GM12878 (cell line): ENCODE measurements at regions not wholly inside any gene's neighbourhood (a gene's known extent, or its start where the extent isn't known, plus 50 kb on each side); places are given as distances from the start of the nearest gene placed in this dataset.

Experiments
- ATAC-seq: fragments of 200-7000 bp; cut with Tn5 transposase; 3 replicates; pipeline ENCODE4 v1.9.1; 2020; ENCODE audit warnings: mild to moderate bottlenecking, moderate library complexity
- BruUV-seq: library from RNA; stranded (reverse); fragments of 400-500 nt; replicated peaks from 2 replicates; lab custom pipeline; 2021; lab: Mats Ljungman, UMichigan
- CTCF ChIA-PET: fragments of 300-600 bp; sonication (Branson Sonifier 250); formaldehyde crosslinking; extraction: SDS; loops from one replicate; lab custom pipeline; 2021; ENCODE audit warnings: inconsistent platforms; lab: Yijun Ruan, JAX
- POLR2A ChIA-PET: fragments of 350-600 bp; formaldehyde crosslinking; extraction: SDS; loops from one replicate; lab custom pipeline; 2021; ENCODE audit warnings: inconsistent platforms; lab: Charles Lee
- RAD21 ChIA-PET: fragments of 300-600 bp; sonication (Branson Sonifier 250); formaldehyde crosslinking; loops from one replicate; lab custom pipeline; 2023; ENCODE audit warnings: antibody characterized with exemption; ENCODE audit not compliant: unreplicated experiment; lab: Charles Lee
- SMC1A ChIA-PET: fragments of 300-600 bp; sonication (Branson Sonifier 250); formaldehyde crosslinking; loops from one replicate; lab custom pipeline; 2023; ENCODE audit not compliant: unreplicated experiment, uncharacterized antibody; lab: Charles Lee
- DNase-seq: peaks from one replicate; pipeline ENCODE4 v3.0.0-alpha.2; 2011; ENCODE audit warnings: low read depth, low spot score
- FAIRE-seq: peaks from 3 replicates; lab custom pipeline; 2011; peaks lifted over from hg19 to GRCh38; lab: Jason Lieb, UNC
- H2AFZ ChIP-seq: 2 replicates; pipeline ENCODE4 v1.6.0; 2011; ENCODE audit warnings: low read depth, low read length, control low read depth; ENCODE audit not compliant: control insufficient read depth
- H3K27ac ChIP-seq: 2 replicates; pipeline ENCODE4 v1.5.1; 2011; ENCODE audit warnings: control low read depth; ENCODE audit not compliant: control insufficient read depth, insufficient read depth
- H3K27me3 ChIP-seq, 2 experiments: replicated peaks in 1 of 2; 2 replicates each; pipeline versions ENCODE4 v1.6.0 to v1.6.1; 2011; ENCODE audit warnings: low read length in 1 of 2; ENCODE audit not compliant: control insufficient read depth in 2 of 2, insufficient read depth in 2 of 2
- H3K36me3 ChIP-seq, 2 experiments: 2 replicates each; pipeline ENCODE4 v1.5.1; 2011; ENCODE audit warnings: low read length in 1 of 2; ENCODE audit not compliant: control insufficient read depth in 2 of 2, insufficient read depth in 2 of 2
- H3K4me1 ChIP-seq: 2 replicates; pipeline ENCODE4 v1.6.1; 2011; ENCODE audit warnings: mild to moderate bottlenecking, low read length, moderate library complexity, mixed read lengths; ENCODE audit not compliant: control insufficient read depth, insufficient read depth
- H3K4me2 ChIP-seq: 2 replicates; pipeline ENCODE4 v1.6.0; 2011; ENCODE audit warnings: control low read depth; ENCODE audit not compliant: control insufficient read depth, insufficient read depth
- H3K4me3 ChIP-seq: fragments of 200-600 bp; sonication (generic); 2 replicates; pipeline ENCODE4 v1.5.1; 2016
- H3K79me2 ChIP-seq: 2 replicates; pipeline ENCODE4 v1.6.0; 2011; ENCODE audit warnings: low read length; ENCODE audit not compliant: control insufficient read depth, insufficient read depth
- H3K9ac ChIP-seq: 2 replicates; pipeline ENCODE4 v1.8.0; 2011; ENCODE audit warnings: low read length, control low read depth, mixed read lengths; ENCODE audit not compliant: control insufficient read depth, insufficient read depth
- H3K9me3 ChIP-seq: replicated peaks from 3 replicates; pipeline ENCODE4 v1.5.1; 2011; ENCODE audit warnings: mild to moderate bottlenecking, low read length; ENCODE audit not compliant: control insufficient read depth, insufficient read depth
- H4K20me1 ChIP-seq: 2 replicates; pipeline ENCODE4 v1.6.0; 2011; ENCODE audit not compliant: control insufficient read depth, insufficient read depth
- ASH2L ChIP-seq: fragments of 300-600, 200-600 bp; sonication (generic); IDR thresholded peaks from 2 replicates; pipeline ENCODE4 v1.6.1; 2017; ENCODE audit warnings: low read depth, mild to moderate bottlenecking, borderline replicate concordance
- FOXK2 ChIP-seq: fragments of 450-650 bp; IDR thresholded peaks from 2 replicates; pipeline ENCODE4 v1.6.1; 2017; ENCODE audit warnings: mild to moderate bottlenecking, moderate library complexity
- MEF2A ChIP-seq: IDR thresholded peaks from 2 replicates; pipeline ENCODE4 v1.6.1; 2011; ENCODE audit warnings: low read depth, mild to moderate bottlenecking, low read length, moderate library complexity; ENCODE audit not compliant: insufficient read depth
- NR2F1 ChIP-seq: fragments of 450-650 bp; conservative IDR thresholded peaks from 2 replicates; pipeline ENCODE4 v1.6.1; 2017; ENCODE audit warnings: mild to moderate bottlenecking
- RAD21 ChIP-seq: IDR thresholded peaks from 2 replicates; pipeline ENCODE4 v1.6.1; 2011; ENCODE audit warnings: mild to moderate bottlenecking, low read depth, low read length, moderate library complexity; ENCODE audit not compliant: insufficient read depth
- SP1 ChIP-seq: IDR thresholded peaks from one replicate; pipeline ENCODE4 v1.6.1; 2011; ENCODE audit warnings: low read depth, low read length
- TCF3 ChIP-seq: IDR thresholded peaks from 2 replicates; pipeline ENCODE4 v1.6.1; 2012; ENCODE audit warnings: low read depth, mild to moderate bottlenecking, low read length, borderline replicate concordance; ENCODE audit not compliant: insufficient read depth
- ZNF622 ChIP-seq: fragments of 450-650 bp; IDR thresholded peaks from 2 replicates; pipeline ENCODE4 v1.6.1; 2017; ENCODE audit warnings: mild to moderate bottlenecking, inconsistent platforms
- WGBS: methylation state at CpG from one replicate; pipeline ENCODE4 v1.1.6; 2016; ENCODE audit warnings: low lambda C conversion rate; ENCODE audit not compliant: insufficient replicate concordance, insufficient coverage; ENCODE audit errors: missing lambda C conversion rate; 5-methylcytosine and 5-hydroxymethylcytosine counted together
- in situ Hi-C: fragments of 300-500 bp; cut with MboI; formaldehyde crosslinking; loops from 9 replicates; pipeline ENCODE4 v1.14.3; 2018; ENCODE audit warnings: mixed read lengths
- intact Hi-C: fragments of 100-400 bp; cut with micrococcal nuclease; formaldehyde crosslinking; loops from one replicate; pipeline ENCODE4 v1.14.2; 2022; ENCODE audit not compliant: unreplicated experiment
- TF ChIP-seq, protein P1 (sequence below): IDR thresholded peaks from 2 replicates; pipeline ENCODE4 v1.6.1; 2011; ENCODE audit warnings: low read depth, low read length, improper control_type of control experiment, borderline replicate concordance
- TF ChIP-seq, protein P2 (sequence below): fragments of 450-650 bp; IDR thresholded peaks from 2 replicates; pipeline ENCODE4 v1.6.1; 2017; ENCODE audit warnings: borderline replicate concordance
- TF ChIP-seq, protein P3 (sequence below): fragments of 150-350 bp; IDR thresholded peaks from 2 replicates; pipeline ENCODE4 v1.6.1; 2014; ENCODE audit warnings: mild to moderate bottlenecking, low read depth, low read length

- no peak for TF ChIP-seq NR2F1
- TF ChIP-seq TCF3: no peak
- no peak for TF ChIP-seq MEF2A
- TF ChIP-seq, protein P1, sequence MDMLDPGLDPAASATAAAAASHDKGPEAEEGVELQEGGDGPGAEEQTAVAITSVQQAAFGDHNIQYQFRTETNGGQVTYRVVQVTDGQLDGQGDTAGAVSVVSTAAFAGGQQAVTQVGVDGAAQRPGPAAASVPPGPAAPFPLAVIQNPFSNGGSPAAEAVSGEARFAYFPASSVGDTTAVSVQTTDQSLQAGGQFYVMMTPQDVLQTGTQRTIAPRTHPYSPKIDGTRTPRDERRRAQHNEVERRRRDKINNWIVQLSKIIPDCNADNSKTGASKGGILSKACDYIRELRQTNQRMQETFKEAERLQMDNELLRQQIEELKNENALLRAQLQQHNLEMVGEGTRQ: no peak
- Histone ChIP-seq H2AFZ (no peak overlapping the region), H3K4me3 (no peak overlapping the region), H3K79me2 (no peaks in the 10 kb centered on the region), H3K9ac (no peak overlapping the region), H3K36me3 (no peaks in the 10 kb centered on the region), H3K27ac (no peak overlapping the region), H3K27me3 (no peaks in the 10 kb centered on the region), H3K4me2 (no peak overlapping the region), H3K4me1 (no peaks in the 10 kb centered on the region), H4K20me1 (no peaks in the 10 kb centered on the region), H3K9me3 (no peaks in the 10 kb centered on the region)
- POLR2A ChIA-PET: no interaction called here
- no peak for DNase-seq
- CTCF ChIA-PET: interaction anchor here (0.8 to 1.7 kb wide), 3 partner anchors 10 to 13 kb away, joined by 3 to 8 read pairs (median 3); no protein-coding TSS in a partner anchor
- in situ Hi-C loops (no loop called here), intact Hi-C loops (no loop called here)
- RAD21 ChIA-PET: no interaction called here
- SMC1A ChIA-PET: no interaction called here
- no peak for FAIRE-seq
- 86% methylated on average over 2 of the region's 2 CpGs for WGBS
- no TSS peak for BruUV-seq
- no peak for ATAC-seq
Observed at GRCh38 chr7:136392856-136393255, 415.7 kb upstream of the MTPN start.

DNA sequence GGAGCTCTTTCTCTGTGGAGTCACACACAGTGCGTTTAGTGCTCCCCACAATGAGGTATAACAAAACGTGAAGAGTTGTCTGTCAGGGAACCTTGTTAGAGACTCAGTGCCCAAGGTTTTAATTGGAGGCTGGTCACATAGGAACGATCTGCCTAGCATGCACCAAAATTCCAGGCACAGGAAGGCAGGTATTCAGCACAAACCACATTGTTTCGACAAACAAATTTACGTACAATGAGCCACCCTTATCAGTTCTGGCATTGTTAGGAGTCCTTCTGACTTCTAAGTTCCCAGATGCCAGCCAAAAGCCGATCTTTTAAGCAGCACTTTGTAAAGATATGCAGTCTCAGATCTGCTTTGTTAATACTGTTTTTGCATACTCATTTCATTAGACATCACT lies 414.2 kb upstream of the MTPN start:
- Histone ChIP-seq H3K27me3 (no peaks in the 10 kb centered on the region), H3K4me1 (no peaks in the 10 kb centered on the region), H3K79me2 (no peaks in the 10 kb centered on the region), H3K4me2 (no peak overlapping the region), H3K4me3 (no peak overlapping the region), H4K20me1 (no peaks in the 10 kb centered on the region), H2AFZ (no peak overlapping the region), H3K9me3 (no peaks in the 10 kb centered on the region), H3K36me3 (no peaks in the 10 kb centered on the region), H3K27ac (no peak overlapping the region), H3K9ac (no peak overlapping the region)
- intact Hi-C loops (no loop called here), in situ Hi-C loops (no loop called here)
- FAIRE-seq (no peak), DNase-seq (no peak), ATAC-seq (no peak)
- ChIA-PET POLR2A (no interaction called here), SMC1A (interaction anchor here (1.3 kb wide), 1 partner anchor 9 kb away, joined by 5 read pairs; no protein-coding TSS in a partner anchor), RAD21 (no interaction called here), CTCF (interaction anchor here (0.7 to 1.5 kb wide), 2 partner anchors 16 to 93 kb away, joined by 3 read pairs; no protein-coding TSS in a partner anchor)
- BruUV-seq: no TSS peak
- TF ChIP-seq ZNF622 (no peak), SP1 (no peak), ASH2L (no peak), RAD21 (no peak), FOXK2 (no peak)
- TF ChIP-seq, protein P2, sequence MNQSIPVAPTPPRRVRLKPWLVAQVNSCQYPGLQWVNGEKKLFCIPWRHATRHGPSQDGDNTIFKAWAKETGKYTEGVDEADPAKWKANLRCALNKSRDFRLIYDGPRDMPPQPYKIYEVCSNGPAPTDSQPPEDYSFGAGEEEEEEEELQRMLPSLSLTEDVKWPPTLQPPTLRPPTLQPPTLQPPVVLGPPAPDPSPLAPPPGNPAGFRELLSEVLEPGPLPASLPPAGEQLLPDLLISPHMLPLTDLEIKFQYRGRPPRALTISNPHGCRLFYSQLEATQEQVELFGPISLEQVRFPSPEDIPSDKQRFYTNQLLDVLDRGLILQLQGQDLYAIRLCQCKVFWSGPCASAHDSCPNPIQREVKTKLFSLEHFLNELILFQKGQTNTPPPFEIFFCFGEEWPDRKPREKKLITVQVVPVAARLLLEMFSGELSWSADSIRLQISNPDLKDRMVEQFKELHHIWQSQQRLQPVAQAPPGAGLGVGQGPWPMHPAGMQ: no peak
- TF ChIP-seq, protein P3, sequence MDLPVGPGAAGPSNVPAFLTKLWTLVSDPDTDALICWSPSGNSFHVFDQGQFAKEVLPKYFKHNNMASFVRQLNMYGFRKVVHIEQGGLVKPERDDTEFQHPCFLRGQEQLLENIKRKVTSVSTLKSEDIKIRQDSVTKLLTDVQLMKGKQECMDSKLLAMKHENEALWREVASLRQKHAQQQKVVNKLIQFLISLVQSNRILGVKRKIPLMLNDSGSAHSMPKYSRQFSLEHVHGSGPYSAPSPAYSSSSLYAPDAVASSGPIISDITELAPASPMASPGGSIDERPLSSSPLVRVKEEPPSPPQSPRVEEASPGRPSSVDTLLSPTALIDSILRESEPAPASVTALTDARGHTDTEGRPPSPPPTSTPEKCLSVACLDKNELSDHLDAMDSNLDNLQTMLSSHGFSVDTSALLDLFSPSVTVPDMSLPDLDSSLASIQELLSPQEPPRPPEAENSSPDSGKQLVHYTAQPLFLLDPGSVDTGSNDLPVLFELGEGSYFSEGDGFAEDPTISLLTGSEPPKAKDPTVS: no peak
- 35% methylated on average over 6 of the region's 6 CpGs for WGBS
